Fibroblast of villous mesenchyme (primary cell): ENCODE measurements at regions not wholly inside any gene's neighbourhood (a gene's known extent, or its start where the extent isn't known, plus 50 kb on each side); places are given as distances from the start of the nearest gene placed in this dataset.

Experiments used
- DNase-seq: peaks from one replicate; pipeline ENCODE4 v3.0.0-alpha.2; 2010; ENCODE audit warnings: low read depth
- H3K4me3 ChIP-seq: 2 replicates; pipeline ENCODE4 v1.5.1; 2011; ENCODE audit warnings: low read depth, mild to moderate bottlenecking, low read length
- CTCF ChIP-seq: IDR thresholded peaks from 2 replicates; pipeline ENCODE4 v1.5.1; 2012; ENCODE audit warnings: low read depth, mild to moderate bottlenecking, low read length; ENCODE audit not compliant: insufficient read depth

- H3K4me3 ChIP-seq: no peak overlapping the region
- DNase-seq: no peak
Measured at GRCh38 chr11:19597876-19598275, 114.8 kb upstream of the NAV2 start.

DNA sequence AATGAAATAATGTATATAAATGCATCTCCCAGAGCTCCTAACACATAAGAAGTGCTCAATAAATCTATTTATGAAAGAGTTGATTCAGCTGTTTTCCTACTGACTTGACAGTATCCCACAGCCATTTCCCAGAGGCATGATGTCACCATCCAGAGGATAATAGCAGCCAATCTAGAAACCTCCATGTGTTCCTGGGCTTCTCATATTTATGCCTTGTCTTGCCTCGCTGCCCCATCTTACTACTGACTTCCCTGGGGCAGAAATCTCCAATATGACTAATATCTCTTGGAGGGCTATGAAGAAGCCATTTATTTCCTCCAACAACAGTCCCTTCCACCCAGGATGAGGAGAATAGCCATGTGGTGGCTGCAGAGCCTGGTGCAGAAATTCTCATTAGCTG lies 115.4 kb upstream of the NAV2 start:
- DNase-seq: no peak
- no peak for TF ChIP-seq CTCF
- H3K4me3 ChIP-seq: no peak overlapping the region

More at GRCh38 chr11:19597876-19598275, 114.8 kb upstream of the NAV2 start:
- TF ChIP-seq CTCF: no peak

- DNase-seq: peak; percentile 68
- TF ChIP-seq CTCF: no peak
- H3K4me3 ChIP-seq: no peak overlapping the region
Measured at GRCh38 chr11:19595840-19596751, 116.5 kb upstream of the NAV2 start.

- no peak for TF ChIP-seq CTCF
- H3K4me3 ChIP-seq: no peak overlapping the region
- DNase-seq: no peak
Measured at GRCh38 chr11:19595499-19595839, 117.2 kb upstream of the NAV2 start.

DNA sequence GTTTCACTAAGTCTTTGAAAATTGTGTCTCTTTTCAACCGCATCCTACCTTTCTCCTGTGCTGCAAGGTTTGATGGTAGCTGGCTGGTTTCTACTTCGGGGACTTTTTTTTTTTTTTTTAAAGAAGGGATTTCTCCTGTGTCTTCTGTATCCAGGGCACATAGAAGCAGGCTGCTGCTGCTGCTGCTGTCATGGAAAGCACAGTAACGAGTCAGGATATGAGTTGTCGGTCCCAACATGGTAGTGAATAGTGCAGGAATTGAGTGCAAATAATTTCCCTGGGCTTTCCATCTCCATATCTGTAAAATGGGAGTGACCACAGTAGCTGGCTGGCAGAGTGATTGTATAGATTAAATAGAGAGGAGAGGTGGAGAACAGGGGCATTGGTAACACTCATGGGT lies 118.3 kb upstream of the NAV2 start:
- TF ChIP-seq CTCF: no peak
- H3K4me3 ChIP-seq: no peak overlapping the region
- no peak for DNase-seq

- H3K4me3 ChIP-seq: no peak overlapping the region
- TF ChIP-seq CTCF: no peak
- DNase-seq: no peak
Measured at GRCh38 chr11:19592842-19593241, 119.8 kb upstream of the NAV2 start.
